ENCODE measurements at regions not wholly inside any gene's neighbourhood (a gene's known extent, or its start where the extent isn't known, plus 50 kb on each side); places are given as distances from the start of the nearest gene placed in this dataset.

DNA sequence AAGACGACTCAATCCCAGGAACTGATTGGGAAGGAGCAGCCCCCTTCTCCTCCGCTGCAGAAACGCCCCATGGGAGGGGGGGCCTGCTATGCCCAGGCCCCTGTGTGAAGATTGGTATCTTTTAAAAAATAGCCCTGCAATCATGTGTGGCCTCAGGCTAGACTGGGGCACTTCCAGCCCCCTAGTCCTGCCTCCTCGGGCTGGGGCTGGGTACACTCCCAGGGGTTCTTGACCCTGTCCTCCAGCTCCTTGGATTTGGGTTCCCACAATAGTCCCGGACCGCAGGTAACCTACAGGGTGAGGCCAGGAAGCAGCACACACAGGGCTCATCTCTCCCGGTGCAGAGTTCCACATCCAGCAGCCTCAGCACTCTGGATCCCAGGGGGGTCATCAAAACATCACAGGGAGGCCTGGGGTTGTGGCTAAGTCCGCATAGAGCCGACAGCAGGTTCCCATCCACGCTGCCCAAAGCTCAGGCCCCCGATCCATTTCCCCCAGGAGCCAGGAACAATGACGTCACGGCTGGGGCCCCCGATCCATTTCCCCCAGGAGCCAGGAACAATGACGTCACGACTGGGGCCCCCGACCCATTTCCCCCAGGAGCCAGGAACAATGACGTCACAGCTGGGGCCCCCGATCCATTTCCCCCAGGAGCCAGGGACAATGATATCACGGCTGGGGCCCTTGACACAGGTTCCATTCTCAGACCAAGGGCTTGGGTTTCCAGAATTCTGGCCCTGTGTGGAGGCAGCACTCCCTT is 202.4 kb downstream of the IRF8 start:
- ChIA-PET SMC1A (ENCODE audit: uncharacterized antibody, unreplicated experiment) (interaction anchor here (0.7 kb wide), 1 partner anchor 14 kb away, joined by 3 read pairs; no protein-coding TSS in a partner anchor), CTCF (interaction anchor here (0.6 kb wide), 1 partner anchor 410 kb away, joined by 4 read pairs; no protein-coding TSS in a partner anchor), RAD21 (ENCODE audit: unreplicated experiment) (no interaction called here), POLR2A (interaction anchor here (0.5 kb wide), 1 partner anchor 22 kb away, joined by 9 read pairs; no protein-coding TSS in a partner anchor)
- WGBS (ENCODE audit: insufficient coverage, insufficient replicate concordance, low lambda C conversion rate, missing lambda C conversion rate), result 27% methylated on average over 20 of the region's 20 CpGs
- H3K4me3 ChIP-seq, result no peak overlapping the region
- no peak overlapping the region for H2AFZ ChIP-seq (ENCODE audit: control insufficient read depth, low read depth, low read length)
- TF ChIP-seq YBX1 (IDR thresholded peaks at IDR 0.05), result no peak
- TF ChIP-seq SREBF1 (IDR thresholded peaks at IDR 0.05; ENCODE audit: low read length), result no peak
- TF ChIP-seq ZBED1 (IDR thresholded peaks at IDR 0.05; ENCODE audit: borderline replicate concordance), result no peak
- no peak for TF ChIP-seq MTA3 (IDR thresholded peaks at IDR 0.05; ENCODE audit: borderline replicate concordance, low read length)
- no peak for TF ChIP-seq SRF (IDR thresholded peaks at IDR 0.05; ENCODE audit: low read depth in 2 of 2, low read length in 2 of 2)
- TF ChIP-seq, protein P1, sequence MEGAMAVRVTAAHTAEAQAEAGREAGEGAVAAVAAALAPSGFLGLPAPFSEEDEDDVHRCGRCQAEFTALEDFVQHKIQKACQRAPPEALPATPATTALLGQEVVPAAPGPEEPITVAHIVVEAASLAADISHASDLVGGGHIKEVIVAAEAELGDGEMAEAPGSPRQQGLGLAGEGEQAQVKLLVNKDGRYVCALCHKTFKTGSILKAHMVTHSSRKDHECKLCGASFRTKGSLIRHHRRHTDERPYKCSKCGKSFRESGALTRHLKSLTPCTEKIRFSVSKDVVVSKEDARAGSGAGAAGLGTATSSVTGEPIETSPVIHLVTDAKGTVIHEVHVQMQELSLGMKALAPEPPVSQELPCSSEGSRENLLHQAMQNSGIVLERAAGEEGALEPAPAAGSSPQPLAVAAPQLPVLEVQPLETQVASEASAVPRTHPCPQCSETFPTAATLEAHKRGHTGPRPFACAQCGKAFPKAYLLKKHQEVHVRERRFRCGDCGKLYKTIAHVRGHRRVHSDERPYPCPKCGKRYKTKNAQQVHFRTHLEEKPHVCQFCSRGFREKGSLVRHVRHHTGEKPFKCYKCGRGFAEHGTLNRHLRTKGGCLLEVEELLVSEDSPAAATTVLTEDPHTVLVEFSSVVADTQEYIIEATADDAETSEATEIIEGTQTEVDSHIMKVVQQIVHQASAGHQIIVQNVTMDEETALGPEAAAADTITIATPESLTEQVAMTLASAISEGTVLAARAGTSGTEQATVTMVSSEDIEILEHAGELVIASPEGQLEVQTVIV (IDR thresholded peaks at IDR 0.05; ENCODE audit: borderline replicate concordance, partially characterized antibody), result no peak
- TF ChIP-seq, protein P2, sequence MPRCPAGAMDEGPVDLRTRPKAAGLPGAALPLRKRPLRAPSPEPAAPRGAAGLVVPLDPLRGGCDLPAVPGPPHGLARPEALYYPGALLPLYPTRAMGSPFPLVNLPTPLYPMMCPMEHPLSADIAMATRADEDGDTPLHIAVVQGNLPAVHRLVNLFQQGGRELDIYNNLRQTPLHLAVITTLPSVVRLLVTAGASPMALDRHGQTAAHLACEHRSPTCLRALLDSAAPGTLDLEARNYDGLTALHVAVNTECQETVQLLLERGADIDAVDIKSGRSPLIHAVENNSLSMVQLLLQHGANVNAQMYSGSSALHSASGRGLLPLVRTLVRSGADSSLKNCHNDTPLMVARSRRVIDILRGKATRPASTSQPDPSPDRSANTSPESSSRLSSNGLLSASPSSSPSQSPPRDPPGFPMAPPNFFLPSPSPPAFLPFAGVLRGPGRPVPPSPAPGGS (IDR thresholded peaks at IDR 0.05; ENCODE audit: borderline replicate concordance, insufficient read depth, low read depth, low read length, poor library complexity, severe bottlenecking), result no peak
- no peak for TF ChIP-seq HDAC6 (IDR thresholded peaks at IDR 0.05; ENCODE audit: unreplicated experiment)
- TF ChIP-seq BRCA1 (IDR thresholded peaks at IDR 0.05; ENCODE audit: low read depth, low read length), result no peak
- TF ChIP-seq TAF1 (IDR thresholded peaks at IDR 0.05; ENCODE audit: borderline replicate concordance, low read depth, low read length), result no peak
- TF ChIP-seq RFX5 (IDR thresholded peaks at IDR 0.05; ENCODE audit: low read depth, low read length), result no peak
- no peak for TF ChIP-seq NR2F1 (conservative IDR thresholded peaks at IDR 0.05)
- TF ChIP-seq YY1 (IDR thresholded peaks at IDR 0.05; ENCODE audit: low read depth, low read length), result no peak
- no peak for TF ChIP-seq ETV6 (conservative IDR thresholded peaks at IDR 0.05 in 1 of 2, IDR thresholded peaks at IDR 0.05 in 1 of 2; ENCODE audit: borderline replicate concordance in 1 of 2, low read depth in 1 of 2)
- H3K79me2 ChIP-seq (ENCODE audit: control insufficient read depth, insufficient read depth, low read length), result no peaks in the 10 kb centered on the region
- no peak overlapping the region for H3K4me2 ChIP-seq (ENCODE audit: control insufficient read depth, insufficient read depth)
- no peaks in the 10 kb centered on the region for H3K4me1 ChIP-seq (ENCODE audit: control insufficient read depth, insufficient read depth, low read length)
- in situ Hi-C loops (cut with MboI), result no loop called here
- BruUV-seq (replicated peaks), result no TSS peak
- no peak overlapping the region for H3K27ac ChIP-seq (ENCODE audit: control insufficient read depth, insufficient read depth)
- no peak for DNase-seq (ENCODE audit: low read depth, low spot score)
- no peak overlapping the region for H3K9ac ChIP-seq (ENCODE audit: control insufficient read depth, insufficient read depth, low read length)
- intact Hi-C loops (cut with micrococcal nuclease; ENCODE audit: unreplicated experiment), result no loop called here
- H3K27me3 ChIP-seq (replicated peaks in 1 of 2; ENCODE audit: control insufficient read depth in 2 of 2, insufficient read depth in 2 of 2, low read length in 1 of 2), result no peaks in the 10 kb centered on the region; a peak in 1 of 4 replicates
- no peaks in the 10 kb centered on the region for H3K36me3 ChIP-seq (ENCODE audit: control insufficient read depth in 2 of 2, insufficient read depth in 2 of 2, low read length in 1 of 2)
- no peak for ATAC-seq
- no peaks in the 10 kb centered on the region for H3K9me3 ChIP-seq (replicated peaks; ENCODE audit: control insufficient read depth, insufficient read depth, low read length)
- H4K20me1 ChIP-seq (ENCODE audit: control insufficient read depth, insufficient read depth), result no peaks in the 10 kb centered on the region
- no peak for FAIRE-seq

Measured in GM12878 (cell line).